ENCODE measurements at regions not wholly inside any gene's neighbourhood (a gene's known extent, or its start where the extent isn't known, plus 50 kb on each side); places are given as distances from the start of the nearest gene placed in this dataset.

DNA sequence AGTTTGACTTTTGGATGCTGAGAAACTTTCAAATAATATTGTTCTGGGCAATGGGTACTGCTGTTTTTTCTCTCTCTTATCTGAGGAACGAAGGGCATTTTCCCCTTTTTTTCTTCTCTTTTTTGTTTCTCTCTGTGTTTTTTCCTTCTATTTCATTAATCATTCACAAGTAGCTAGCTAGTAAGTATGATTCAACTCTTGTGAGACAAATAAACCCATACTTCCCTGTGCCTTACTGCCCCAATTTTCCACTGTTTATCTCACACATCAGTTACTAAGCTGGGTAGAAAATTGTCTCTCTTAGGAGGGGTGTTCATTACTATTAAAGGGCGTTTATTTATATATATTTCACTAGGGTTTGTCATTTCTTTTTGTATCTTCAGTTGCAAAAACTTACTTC is 437.6 kb downstream of the RERGL start:
- H3K36me3 ChIP-seq (ENCODE audit: insufficient read depth, low read length), result no peaks in the 10 kb centered on the region
- ChIA-PET POLR2A (interaction anchor here (1.2 kb wide), 1 partner anchor 11 kb away, joined by 3 read pairs; no protein-coding TSS in a partner anchor), CTCF (ENCODE audit: unreplicated experiment) (no interaction called here)
- no peak overlapping the region for H3K4me3 ChIP-seq (ENCODE audit: low read depth, low read length, poor library complexity, severe bottlenecking)
- H2AFZ ChIP-seq (ENCODE audit: low read length), result no peak overlapping the region
- intact Hi-C loops (cut with micrococcal nuclease; ENCODE audit: unreplicated experiment), result no loop called here
- no peak for TF ChIP-seq CTCF (conservative IDR thresholded peaks at IDR 0.05; ENCODE audit: low read length)
- no peak for TF ChIP-seq EZH2phosphoT487 (IDR thresholded peaks at IDR 0.05; ENCODE audit: borderline replicate concordance, low read depth, low read length)
- no TSS peak for BruUV-seq (replicated peaks)
- no peaks in the 10 kb centered on the region for H3K4me1 ChIP-seq (ENCODE audit: insufficient read depth, low read length, poor library complexity, severe bottlenecking)
- no peaks in the 10 kb centered on the region for H3K79me2 ChIP-seq (ENCODE audit: insufficient read depth, low read depth, low read length)
- H3K9me2 ChIP-seq (ENCODE audit: insufficient read depth, low read length), result no peaks in the 10 kb centered on the region
- no peaks in the 10 kb centered on the region for H3K9me3 ChIP-seq (ENCODE audit: low read length)
- no peak overlapping the region for H3K27ac ChIP-seq (ENCODE audit: low read depth, low read length, poor library complexity, severe bottlenecking)
- no peaks in the 10 kb centered on the region for H4K20me1 ChIP-seq (ENCODE audit: insufficient read depth, low read length)
- no peak overlapping the region for H3K4me2 ChIP-seq (ENCODE audit: low read length)
- no peak for DNase-seq (ENCODE audit: low spot score)

GRCh38 chr12:17642340-17642650 is 447.7 kb downstream of the RERGL start:
- intact Hi-C loops (cut with micrococcal nuclease; ENCODE audit: unreplicated experiment), result loop anchor here (2.0 kb wide), 1 partner anchor 701 kb away; no protein-coding TSS in a partner anchor
- CTCF ChIA-PET (ENCODE audit: unreplicated experiment), result no interaction called here
- H2AFZ ChIP-seq (ENCODE audit: low read length), result peak overlapping the region; percentile 94; the same call in 1 of the 2 replicates

GRCh38 chr12:17640615-17641014 is 449.4 kb downstream of the RERGL start:
- Histone ChIP-seq H3K36me3 (ENCODE audit: insufficient read depth, low read length) (no peaks in the 10 kb centered on the region), H3K4me1 (ENCODE audit: insufficient read depth, low read length, poor library complexity, severe bottlenecking) (no peaks in the 10 kb centered on the region), H2AFZ (ENCODE audit: low read length) (no peak overlapping the region), H3K27ac (ENCODE audit: low read depth, low read length, poor library complexity, severe bottlenecking) (no peak overlapping the region), H3K9me3 (ENCODE audit: low read length) (no peaks in the 10 kb centered on the region), H3K4me3 (ENCODE audit: low read depth, low read length, poor library complexity, severe bottlenecking) (no peak overlapping the region), H3K4me2 (ENCODE audit: low read length) (no peak overlapping the region), H3K9me2 (ENCODE audit: insufficient read depth, low read length) (no peaks in the 10 kb centered on the region), H4K20me1 (ENCODE audit: insufficient read depth, low read length) (no peaks in the 10 kb centered on the region), H3K79me2 (ENCODE audit: insufficient read depth, low read depth, low read length) (no peaks in the 10 kb centered on the region)
- TF ChIP-seq CTCF (conservative IDR thresholded peaks at IDR 0.05; ENCODE audit: low read length) (no peak), EZH2phosphoT487 (IDR thresholded peaks at IDR 0.05; ENCODE audit: borderline replicate concordance, low read depth, low read length) (no peak)
- ChIA-PET POLR2A (no interaction called here), CTCF (ENCODE audit: unreplicated experiment) (no interaction called here)
- intact Hi-C loops (cut with micrococcal nuclease; ENCODE audit: unreplicated experiment), result no loop called here
- BruUV-seq (replicated peaks), result no TSS peak
- DNase-seq (ENCODE audit: low spot score), result no peak

More at GRCh38 chr12:17642340-17642650, 447.7 kb downstream of the RERGL start:
- H3K4me3 ChIP-seq (ENCODE audit: low read depth, low read length, poor library complexity, severe bottlenecking), result no peak overlapping the region
- BruUV-seq (replicated peaks), result no TSS peak
- no peaks in the 10 kb centered on the region for H3K36me3 ChIP-seq (ENCODE audit: insufficient read depth, low read length)
- no peak for DNase-seq (ENCODE audit: low spot score)
- POLR2A ChIA-PET, result no interaction called here
- TF ChIP-seq EZH2phosphoT487 (IDR thresholded peaks at IDR 0.05; ENCODE audit: borderline replicate concordance, low read depth, low read length) (no peak), CTCF (conservative IDR thresholded peaks at IDR 0.05; ENCODE audit: low read length) (peak; percentile 43; the same call in 1 of the 2 replicates)
- H3K27ac ChIP-seq (ENCODE audit: low read depth, low read length, poor library complexity, severe bottlenecking), result no peak overlapping the region
- no peaks in the 10 kb centered on the region for H3K4me1 ChIP-seq (ENCODE audit: insufficient read depth, low read length, poor library complexity, severe bottlenecking)
- H4K20me1 ChIP-seq (ENCODE audit: insufficient read depth, low read length), result no peaks in the 10 kb centered on the region
- H3K4me2 ChIP-seq (ENCODE audit: low read length), result peak overlapping the region; percentile 62
- no peaks in the 10 kb centered on the region for H3K9me2 ChIP-seq (ENCODE audit: insufficient read depth, low read length)
- H3K9me3 ChIP-seq (ENCODE audit: low read length), result no peaks in the 10 kb centered on the region
- no peaks in the 10 kb centered on the region for H3K79me2 ChIP-seq (ENCODE audit: insufficient read depth, low read depth, low read length)
